ENCODE measurements at regions not wholly inside any gene's neighbourhood (a gene's known extent, or its start where the extent isn't known, plus 50 kb on each side); places are given as distances from the start of the nearest gene placed in this dataset.

- TF ChIP-seq CTCF (IDR thresholded peaks at IDR 0.05; ENCODE audit: low read depth, low read length, poor library complexity, severe bottlenecking) (no peak), EZH2phosphoT487 (IDR thresholded peaks at IDR 0.05; ENCODE audit: borderline replicate concordance, low read length) (no peak)
Measured at GRCh38 chr6:14709066-14709670, 536.7 kb upstream of the JARID2 start.
